ACC112 (cell line): ENCODE measurements at regions not wholly inside any gene's neighbourhood (a gene's known extent, or its start where the extent isn't known, plus 50 kb on each side); places are given as distances from the start of the nearest gene placed in this dataset.

ENCODE experiments used
- H2AFZ ChIP-seq: fragments of 200-600 bp; sonication (generic); one replicate; pipeline ENCODE4 v1.6.0; 2017; ENCODE audit warnings: antibody characterized with exemption, low read length; ENCODE audit not compliant: unreplicated experiment
- H3K27ac ChIP-seq: fragments of 200-600 bp; sonication (generic); 2 replicates; pipeline ENCODE4 v1.5.1; 2014; ENCODE audit warnings: low read depth, mild to moderate bottlenecking, antibody characterized with exemption, low read length, moderate library complexity
- H3K27me3 ChIP-seq: fragments of 200-600 bp; sonication (generic); 2 replicates; pipeline ENCODE4 v1.6.1; 2014; ENCODE audit warnings: mild to moderate bottlenecking, antibody characterized with exemption, low read length, moderate library complexity, mixed read lengths; ENCODE audit not compliant: insufficient read depth
- H3K36me3 ChIP-seq: fragments of 200-600 bp; sonication (generic); 2 replicates; pipeline ENCODE4 v1.6.1; 2016; ENCODE audit warnings: mild to moderate bottlenecking, antibody characterized with exemption, low read length, moderate library complexity, mixed read lengths; ENCODE audit not compliant: insufficient read depth
- H3K4me1 ChIP-seq: fragments of 200-600 bp; sonication (generic); one replicate; pipeline ENCODE4 v1.6.1; 2016; ENCODE audit warnings: low read length, mixed read lengths; ENCODE audit not compliant: insufficient read depth, unreplicated experiment, control insufficient read depth
- H3K4me3 ChIP-seq: fragments of 200-600 bp; sonication (generic); 2 replicates; pipeline ENCODE4 v1.5.1; 2014; ENCODE audit warnings: mild to moderate bottlenecking, low read depth, low read length
- H3K79me2 ChIP-seq: fragments of 200-600 bp; sonication (generic); one replicate; pipeline ENCODE4 v1.6.0; 2016; ENCODE audit warnings: low read length; ENCODE audit not compliant: control insufficient read depth, unreplicated experiment, insufficient read depth

DNA sequence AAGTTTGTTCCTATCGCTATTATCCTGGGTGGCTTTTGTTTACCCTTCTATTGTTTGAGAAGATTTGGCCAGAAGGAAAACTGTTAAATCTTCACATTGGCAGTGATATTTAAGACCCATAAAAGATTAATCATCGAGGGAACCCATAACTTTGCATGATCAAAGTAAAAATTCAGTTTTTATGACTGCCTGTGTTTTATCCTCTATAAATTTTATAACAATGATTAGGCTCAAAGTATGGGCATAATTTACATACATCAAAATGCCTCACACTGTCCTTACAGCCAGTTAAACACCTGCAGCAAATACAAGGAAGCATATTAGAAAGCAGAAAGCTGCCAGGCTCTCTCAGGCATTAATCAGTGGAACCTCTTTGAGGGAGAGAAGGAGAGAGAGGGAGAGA, 289.1 kb downstream of the ICOS start:
- Histone ChIP-seq H3K4me1 (no peaks in the 10 kb centered on the region), H3K27ac (no peak overlapping the region), H3K36me3 (no peaks in the 10 kb centered on the region), H3K27me3 (peaks cover 55% of the 10 kb centered on the region), H2AFZ (no peak overlapping the region), H3K4me3 (no peak overlapping the region), H3K79me2 (no peaks in the 10 kb centered on the region)

DNA sequence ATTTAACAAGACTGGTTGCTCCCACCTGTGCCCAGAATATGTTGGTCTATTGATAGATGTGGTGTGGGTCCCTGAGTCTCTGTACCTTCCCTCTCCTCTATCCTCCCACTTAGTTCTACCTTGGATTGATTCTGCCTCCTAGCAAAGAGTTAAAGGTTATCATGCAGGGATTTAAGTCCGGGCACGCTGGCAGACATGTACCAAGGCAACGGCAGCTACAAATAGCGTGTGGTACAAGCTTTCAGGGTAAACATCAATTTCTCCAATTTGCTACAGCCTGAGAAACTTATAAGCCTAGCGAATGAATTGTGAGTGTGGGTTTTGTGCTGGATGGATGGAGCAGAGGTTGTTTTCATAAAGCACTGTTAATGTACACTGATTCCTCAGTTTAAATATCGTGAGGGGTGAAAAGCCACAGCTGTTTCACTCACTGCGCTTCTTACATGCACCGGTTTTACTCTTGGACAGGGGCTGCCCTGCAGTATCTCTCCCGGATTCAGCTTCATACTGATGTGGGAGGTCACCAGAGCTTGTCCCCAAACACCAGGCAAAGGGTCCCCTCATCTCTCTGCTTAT, 289.8 kb downstream of the ICOS start:
- Histone ChIP-seq H3K27ac (no peak overlapping the region), H3K36me3 (no peaks in the 10 kb centered on the region), H3K79me2 (no peaks in the 10 kb centered on the region), H3K4me3 (no peak overlapping the region), H3K27me3 (peaks cover 56% of the 10 kb centered on the region), H3K4me1 (no peaks in the 10 kb centered on the region), H2AFZ (no peak overlapping the region)

DNA sequence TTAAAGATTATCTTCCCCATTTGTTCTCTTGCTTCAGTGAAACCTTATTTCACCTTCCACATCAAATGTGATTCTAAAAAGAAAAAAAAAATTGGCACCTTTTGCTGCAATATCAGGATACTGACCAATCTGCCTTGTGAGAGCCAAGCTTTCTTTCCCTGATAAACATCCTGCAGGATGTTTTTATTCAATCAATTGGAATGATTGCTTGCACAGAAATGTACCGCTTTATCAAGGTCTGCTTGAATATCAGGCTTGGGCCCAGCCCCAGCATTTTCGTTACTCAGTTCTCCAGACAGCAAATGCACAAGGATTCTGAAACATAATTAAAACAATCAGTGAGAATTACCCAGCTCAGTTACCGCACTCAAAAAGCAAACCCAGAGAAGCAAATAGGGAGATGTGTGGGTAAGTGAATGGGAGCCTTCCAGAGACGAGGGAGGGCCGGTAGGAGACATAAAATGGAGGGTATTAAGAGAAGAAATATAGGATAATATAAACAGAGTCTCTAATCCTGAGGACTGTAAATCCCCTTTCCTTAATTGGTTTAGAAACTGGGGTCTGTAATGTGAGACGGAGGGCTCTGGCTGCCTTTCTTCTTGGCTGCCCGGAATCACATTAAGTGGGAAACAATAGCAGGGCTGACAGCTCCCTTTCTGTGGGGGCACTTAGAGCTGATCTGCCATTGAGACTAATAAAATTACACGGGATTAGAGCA, 291.8 kb downstream of the ICOS start:
- no peak overlapping the region for H2AFZ ChIP-seq
- H3K4me3 ChIP-seq: no peak overlapping the region
- H3K4me1 ChIP-seq: no peaks in the 10 kb centered on the region
- H3K27ac ChIP-seq: no peak overlapping the region
- H3K79me2 ChIP-seq: no peaks in the 10 kb centered on the region
- H3K27me3 ChIP-seq: peaks cover 71% of the 10 kb centered on the region
- no peaks in the 10 kb centered on the region for H3K36me3 ChIP-seq

DNA sequence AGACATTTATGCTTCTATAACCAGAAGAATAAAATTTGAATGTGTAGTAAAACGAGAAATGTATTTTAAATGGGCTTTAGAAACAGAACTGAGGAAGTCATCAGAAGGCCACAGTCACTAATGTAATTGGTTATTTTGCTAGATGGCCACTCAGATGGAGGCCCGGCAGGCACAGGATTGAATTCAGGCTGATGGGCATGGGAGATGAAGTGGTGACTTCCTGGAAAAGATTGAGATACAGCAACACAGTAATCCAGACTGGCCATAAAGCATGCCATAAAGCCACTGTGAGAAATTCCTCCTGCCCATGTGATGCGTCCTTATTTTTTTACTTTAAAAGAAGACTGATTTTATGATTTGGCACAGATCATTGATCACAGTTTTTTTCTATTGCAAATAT, 297.7 kb downstream of the ICOS start:
- Histone ChIP-seq H3K27me3 (peaks cover 44% of the 10 kb centered on the region), H2AFZ (no peak overlapping the region), H3K4me3 (no peak overlapping the region)

DNA sequence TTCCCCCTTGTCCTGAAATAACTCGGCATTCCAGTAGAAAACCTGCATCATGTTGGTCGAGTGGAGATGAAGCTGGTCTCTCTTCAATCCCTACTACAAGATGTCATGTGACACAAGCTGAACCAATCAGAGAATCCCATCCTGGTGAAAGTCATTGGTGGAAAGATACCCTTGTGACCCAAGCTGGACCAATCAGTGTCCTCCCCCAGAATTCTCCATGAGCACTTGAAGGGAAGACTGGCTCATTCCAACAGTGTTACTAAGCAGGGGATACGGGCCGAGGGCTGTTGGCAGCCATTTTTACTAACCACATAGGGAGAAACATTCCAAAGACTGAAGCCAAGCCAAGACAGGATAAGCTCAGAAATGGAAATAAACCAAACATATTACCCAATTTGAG, 298.3 kb downstream of the ICOS start:
- Histone ChIP-seq H3K27ac (no peak overlapping the region), H3K4me1 (no peaks in the 10 kb centered on the region), H3K27me3 (peaks cover 40% of the 10 kb centered on the region), H3K36me3 (no peaks in the 10 kb centered on the region), H2AFZ (no peak overlapping the region), H3K79me2 (no peaks in the 10 kb centered on the region), H3K4me3 (no peak overlapping the region)

More for the DNA sequence above, 297.7 kb downstream of the ICOS start:
- Histone ChIP-seq H3K36me3 (no peaks in the 10 kb centered on the region), H3K79me2 (no peaks in the 10 kb centered on the region), H3K27ac (no peak overlapping the region), H3K4me1 (no peaks in the 10 kb centered on the region)

DNA sequence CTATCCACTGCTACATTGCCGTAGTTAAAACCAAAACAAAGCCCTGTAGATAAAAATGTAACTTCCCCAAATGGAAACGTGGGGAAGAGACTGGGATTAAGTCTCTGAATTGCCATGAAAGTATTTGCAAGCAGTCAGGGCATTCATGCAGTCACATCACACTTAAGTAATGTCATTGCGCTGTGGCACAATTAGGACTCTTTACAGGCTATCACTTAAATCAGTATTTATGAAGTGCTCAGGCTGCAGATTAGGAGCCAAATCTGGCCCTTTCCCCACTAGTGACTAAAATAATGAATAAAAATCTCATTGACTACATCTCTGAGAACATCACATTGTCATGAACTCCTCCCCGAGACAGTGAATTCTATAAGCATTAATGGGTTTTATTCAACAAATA, 300.9 kb downstream of the ICOS start:
- no peaks in the 10 kb centered on the region for H3K79me2 ChIP-seq
- H3K36me3 ChIP-seq: no peaks in the 10 kb centered on the region
- H3K27ac ChIP-seq: no peak overlapping the region
- H3K27me3 ChIP-seq: peaks cover 22% of the 10 kb centered on the region
- H3K4me3 ChIP-seq: no peak overlapping the region
- H2AFZ ChIP-seq: no peak overlapping the region
- no peaks in the 10 kb centered on the region for H3K4me1 ChIP-seq

DNA sequence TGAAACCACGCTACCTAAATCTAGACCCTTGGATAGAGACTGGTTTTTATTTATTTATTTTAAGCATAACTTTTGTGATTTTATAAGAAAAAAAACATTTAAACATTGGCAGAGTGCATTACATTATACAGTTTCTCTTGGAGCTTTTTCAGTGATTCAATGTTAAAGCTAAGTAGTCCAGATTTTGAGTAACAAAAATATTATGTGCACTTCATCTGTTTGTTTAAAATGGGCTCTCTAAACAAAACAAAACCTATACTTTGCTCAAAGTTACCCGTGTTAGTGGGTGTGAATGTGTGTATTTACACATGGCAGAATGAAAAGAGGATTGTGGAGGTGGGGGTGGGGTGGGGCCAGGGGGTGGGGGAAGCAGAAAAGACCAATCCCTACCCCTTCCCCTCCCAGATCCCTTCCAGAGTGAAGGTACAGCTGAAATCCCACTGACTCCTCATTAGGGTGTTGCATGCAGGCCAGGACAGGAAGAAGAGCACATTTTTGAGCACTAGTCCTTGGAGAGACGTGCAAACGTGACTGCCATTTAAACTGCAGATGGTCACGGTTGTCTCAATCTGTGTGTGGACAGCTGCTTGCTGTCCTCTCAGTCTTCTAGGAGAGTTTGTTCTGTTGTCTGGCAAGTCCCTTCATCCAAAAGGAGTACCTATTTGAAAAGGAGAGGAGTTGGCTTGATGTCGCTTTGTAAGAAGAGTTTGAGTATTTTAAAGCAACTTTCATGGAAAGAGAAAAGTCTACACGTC, 303.0 kb downstream of the ICOS start:
- no peaks in the 10 kb centered on the region for H3K4me1 ChIP-seq
- H3K79me2 ChIP-seq: no peaks in the 10 kb centered on the region
- H2AFZ ChIP-seq: no peak overlapping the region
- H3K27ac ChIP-seq: no peak overlapping the region
- H3K4me3 ChIP-seq: no peak overlapping the region
- no peaks in the 10 kb centered on the region for H3K36me3 ChIP-seq
- peaks cover 18% of the 10 kb centered on the region for H3K27me3 ChIP-seq

DNA sequence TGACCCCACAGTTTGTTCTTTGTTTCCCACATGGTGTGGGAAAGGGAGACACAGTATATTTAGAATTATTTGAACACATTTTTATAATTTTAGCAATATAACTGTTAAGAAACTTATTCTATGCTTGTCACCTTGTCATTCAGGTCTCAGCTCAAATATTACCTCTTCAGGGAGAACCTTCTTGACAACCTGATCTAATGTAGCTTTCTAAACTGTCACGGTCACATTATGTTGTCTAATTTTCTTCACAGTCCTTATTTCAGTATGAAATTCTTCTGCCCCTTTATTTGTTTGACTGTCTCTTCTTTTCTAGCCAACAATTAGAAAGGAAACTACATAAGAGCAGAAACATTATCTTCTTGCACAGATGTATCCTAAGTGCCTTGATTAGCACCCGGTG, 304.3 kb upstream of the PARD3B start:
- Histone ChIP-seq H2AFZ (no peak overlapping the region), H3K27ac (no peak overlapping the region), H3K4me1 (no peaks in the 10 kb centered on the region), H3K27me3 (peaks cover 14% of the 10 kb centered on the region), H3K79me2 (no peaks in the 10 kb centered on the region), H3K36me3 (no peaks in the 10 kb centered on the region), H3K4me3 (no peak overlapping the region)

DNA sequence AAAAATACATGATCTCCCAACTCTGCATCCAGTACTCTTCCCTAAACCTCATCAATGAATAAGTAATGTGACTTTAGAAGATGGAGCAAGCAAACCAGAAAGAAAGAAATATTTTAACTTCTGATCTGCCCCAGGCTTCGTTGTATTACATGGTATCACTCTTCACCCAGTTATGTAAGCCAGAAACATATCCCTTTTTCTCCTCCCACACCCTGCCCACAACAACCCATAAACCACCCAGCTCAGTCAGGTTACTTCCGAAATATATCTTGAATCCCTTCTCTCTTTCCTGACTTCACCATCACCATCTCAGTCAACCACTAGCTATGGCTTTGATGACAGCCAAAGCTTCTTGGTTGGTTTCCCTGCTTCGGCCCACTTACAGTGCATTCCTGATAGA, 295.8 kb upstream of the PARD3B start:
- Histone ChIP-seq H3K79me2 (no peaks in the 10 kb centered on the region), H3K27ac (no peak overlapping the region), H2AFZ (no peak overlapping the region), H3K4me3 (no peak overlapping the region), H3K27me3 (peaks cover 16% of the 10 kb centered on the region), H3K36me3 (no peaks in the 10 kb centered on the region), H3K4me1 (no peaks in the 10 kb centered on the region)

DNA sequence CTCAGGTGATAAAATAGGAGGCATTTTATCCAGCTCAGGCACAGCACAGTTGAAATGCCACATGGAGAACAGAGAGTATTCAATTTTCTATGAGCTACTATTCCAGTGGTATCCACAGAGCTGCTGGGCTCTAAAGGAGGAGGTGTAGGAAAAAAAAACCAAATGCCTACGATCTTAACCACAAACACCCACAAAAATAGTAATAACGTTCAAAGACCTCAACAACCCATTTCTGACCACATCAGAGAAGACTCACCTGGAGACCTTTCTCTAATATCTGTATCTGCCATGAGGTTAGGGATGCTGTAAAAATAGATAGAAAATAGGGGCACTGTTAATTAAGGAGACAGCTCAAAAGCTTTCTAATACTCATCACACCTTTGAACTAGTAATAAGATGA, 294.6 kb upstream of the PARD3B start:
- no peaks in the 10 kb centered on the region for H3K79me2 ChIP-seq
- H3K27ac ChIP-seq: no peak overlapping the region
- H3K4me1 ChIP-seq: no peaks in the 10 kb centered on the region
- no peaks in the 10 kb centered on the region for H3K36me3 ChIP-seq
- H3K4me3 ChIP-seq: no peak overlapping the region
- H3K27me3 ChIP-seq: peaks cover 19% of the 10 kb centered on the region
- H2AFZ ChIP-seq: no peak overlapping the region
